ENCODE measurements at regions not wholly inside any gene's neighbourhood (a gene's known extent, or its start where the extent isn't known, plus 50 kb on each side); places are given as distances from the start of the nearest gene placed in this dataset.

- peak overlapping the region; percentile 71 for H3K27ac ChIP-seq (ENCODE audit: low read depth, low read length)
- peak overlapping the region in 1 of 3 donors; percentile 14 for H3K9ac ChIP-seq (ENCODE audit: low read depth in 1 of 3, low read length in 3 of 3)
- H3K4me3 ChIP-seq (ENCODE audit: low read length in 3 of 3), result no peak overlapping the region
Measured at GRCh38 chr20:48571949-48572847, 255.6 kb downstream of the PREX1 start.

GRCh38 chr20:48569679-48570078, 258.1 kb downstream of the PREX1 start:
- Histone ChIP-seq H3K4me1 (ENCODE audit: control insufficient read depth in 3 of 3, insufficient read depth in 3 of 3, low read length in 3 of 3) (peaks cover 9 to 17% (median 15%) of the 10 kb centered on the region in 3 donors), H3K4me3 (ENCODE audit: low read length in 3 of 3) (no peak overlapping the region), H3K27me3 (ENCODE audit: control insufficient read depth in 3 of 3, insufficient read depth in 3 of 3, low read length in 3 of 3) (peaks cover 0 to 12% (median 0%) of the 10 kb centered on the region in 3 donors), H3K9me3 (ENCODE audit: control insufficient read depth in 3 of 3, low read length in 3 of 3) (no peaks in the 10 kb centered on the region), H3K27ac (ENCODE audit: low read depth, low read length) (no peak overlapping the region), H3K36me3 (ENCODE audit: control insufficient read depth in 3 of 3, insufficient read depth in 3 of 3, low read length in 3 of 3) (no peaks in the 10 kb centered on the region), H3K9ac (ENCODE audit: low read depth in 1 of 3, low read length in 3 of 3) (no peak overlapping the region)

More at GRCh38 chr20:48571949-48572847, 255.6 kb downstream of the PREX1 start:
- H3K36me3 ChIP-seq (ENCODE audit: control insufficient read depth in 3 of 3, insufficient read depth in 3 of 3, low read length in 3 of 3), result no peaks in the 10 kb centered on the region
- no peaks in the 10 kb centered on the region for H3K9me3 ChIP-seq (ENCODE audit: control insufficient read depth in 3 of 3, low read length in 3 of 3)
- H3K4me1 ChIP-seq (ENCODE audit: control insufficient read depth in 3 of 3, insufficient read depth in 3 of 3, low read length in 3 of 3), result peaks cover 9 to 17% (median 15%) of the 10 kb centered on the region in 3 donors
- peaks cover 0 to 5% (median 0%) of the 10 kb centered on the region in 3 donors for H3K27me3 ChIP-seq (ENCODE audit: control insufficient read depth in 3 of 3, insufficient read depth in 3 of 3, low read length in 3 of 3)

GRCh38 chr20:48568520-48568919, 259.3 kb downstream of the PREX1 start:
- Histone ChIP-seq H3K9me3 (ENCODE audit: control insufficient read depth in 3 of 3, low read length in 3 of 3) (no peaks in the 10 kb centered on the region), H3K4me3 (ENCODE audit: low read length in 3 of 3) (no peak overlapping the region), H3K27me3 (ENCODE audit: control insufficient read depth in 3 of 3, insufficient read depth in 3 of 3, low read length in 3 of 3) (peaks cover 0 to 12% (median 0%) of the 10 kb centered on the region in 3 donors), H3K27ac (ENCODE audit: low read depth, low read length) (no peak overlapping the region), H3K36me3 (ENCODE audit: control insufficient read depth in 3 of 3, insufficient read depth in 3 of 3, low read length in 3 of 3) (no peaks in the 10 kb centered on the region), H3K9ac (ENCODE audit: low read depth in 1 of 3, low read length in 3 of 3) (no peak overlapping the region), H3K4me1 (ENCODE audit: control insufficient read depth in 3 of 3, insufficient read depth in 3 of 3, low read length in 3 of 3) (peaks cover 9 to 16% (median 15%) of the 10 kb centered on the region in 3 donors)

- H3K36me3 ChIP-seq (ENCODE audit: control insufficient read depth in 3 of 3, insufficient read depth in 3 of 3, low read length in 3 of 3), result no peaks in the 10 kb centered on the region
- no peak overlapping the region for H3K4me3 ChIP-seq (ENCODE audit: low read length in 3 of 3)
- no peaks in the 10 kb centered on the region for H3K9me3 ChIP-seq (ENCODE audit: control insufficient read depth in 3 of 3, low read length in 3 of 3)
- H3K27ac ChIP-seq (ENCODE audit: low read depth, low read length), result no peak overlapping the region
- H3K9ac ChIP-seq (ENCODE audit: low read depth in 1 of 3, low read length in 3 of 3), result no peak overlapping the region
- H3K4me1 ChIP-seq (ENCODE audit: control insufficient read depth in 3 of 3, insufficient read depth in 3 of 3, low read length in 3 of 3), result peaks cover 3 to 8% (median 8%) of the 10 kb centered on the region in 3 donors
- peaks cover 0 to 12% (median 0%) of the 10 kb centered on the region in 3 donors for H3K27me3 ChIP-seq (ENCODE audit: control insufficient read depth in 3 of 3, insufficient read depth in 3 of 3, low read length in 3 of 3)
Measured at GRCh38 chr20:48567145-48567544, 260.7 kb downstream of the PREX1 start.

- Histone ChIP-seq H3K27me3 (ENCODE audit: control insufficient read depth in 3 of 3, insufficient read depth in 3 of 3, low read length in 3 of 3) (peaks cover 0 to 12% (median 0%) of the 10 kb centered on the region in 3 donors), H3K4me3 (ENCODE audit: low read length in 3 of 3) (no peak overlapping the region), H3K27ac (ENCODE audit: low read depth, low read length) (no peak overlapping the region), H3K4me1 (ENCODE audit: control insufficient read depth in 3 of 3, insufficient read depth in 3 of 3, low read length in 3 of 3) (no peaks in the 10 kb centered on the region), H3K36me3 (ENCODE audit: control insufficient read depth in 3 of 3, insufficient read depth in 3 of 3, low read length in 3 of 3) (no peaks in the 10 kb centered on the region), H3K9me3 (ENCODE audit: control insufficient read depth in 3 of 3, low read length in 3 of 3) (no peaks in the 10 kb centered on the region), H3K9ac (ENCODE audit: low read depth in 1 of 3, low read length in 3 of 3) (no peak overlapping the region)
Measured at GRCh38 chr20:48564982-48565539, 262.7 kb downstream of the PREX1 start.

- no peaks in the 10 kb centered on the region for H3K4me1 ChIP-seq (ENCODE audit: control insufficient read depth in 3 of 3, insufficient read depth in 3 of 3, low read length in 3 of 3)
- H3K4me3 ChIP-seq (ENCODE audit: low read length in 3 of 3), result no peak overlapping the region
- H3K36me3 ChIP-seq (ENCODE audit: control insufficient read depth in 3 of 3, insufficient read depth in 3 of 3, low read length in 3 of 3), result no peaks in the 10 kb centered on the region
- H3K9ac ChIP-seq (ENCODE audit: low read depth in 1 of 3, low read length in 3 of 3), result no peak overlapping the region
- no peak overlapping the region for H3K27ac ChIP-seq (ENCODE audit: low read depth, low read length)
- no peaks in the 10 kb centered on the region for H3K9me3 ChIP-seq (ENCODE audit: control insufficient read depth in 3 of 3, low read length in 3 of 3)
- H3K27me3 ChIP-seq (ENCODE audit: control insufficient read depth in 3 of 3, insufficient read depth in 3 of 3, low read length in 3 of 3), result peaks cover 0 to 12% (median 0%) of the 10 kb centered on the region in 3 donors
Measured at GRCh38 chr20:48563191-48563870, 264.5 kb downstream of the PREX1 start.

- H3K27ac ChIP-seq (ENCODE audit: low read depth, low read length), result no peak overlapping the region
- H3K9ac ChIP-seq (ENCODE audit: low read depth in 1 of 3, low read length in 3 of 3), result no peak overlapping the region
- no peaks in the 10 kb centered on the region for H3K9me3 ChIP-seq (ENCODE audit: control insufficient read depth in 3 of 3, low read length in 3 of 3)
- no peak overlapping the region for H3K4me3 ChIP-seq (ENCODE audit: low read length in 3 of 3)
- H3K36me3 ChIP-seq (ENCODE audit: control insufficient read depth in 3 of 3, insufficient read depth in 3 of 3, low read length in 3 of 3), result no peaks in the 10 kb centered on the region
- H3K4me1 ChIP-seq (ENCODE audit: control insufficient read depth in 3 of 3, insufficient read depth in 3 of 3, low read length in 3 of 3), result no peaks in the 10 kb centered on the region
- peaks cover 0 to 11% (median 0%) of the 10 kb centered on the region in 3 donors for H3K27me3 ChIP-seq (ENCODE audit: control insufficient read depth in 3 of 3, insufficient read depth in 3 of 3, low read length in 3 of 3)
Measured at GRCh38 chr20:48562586-48563116, 265.1 kb downstream of the PREX1 start.

GRCh38 chr20:48558906-48559305, 268.9 kb downstream of the PREX1 start:
- no peak overlapping the region for H3K4me3 ChIP-seq (ENCODE audit: low read length in 3 of 3)
- H3K9ac ChIP-seq (ENCODE audit: low read depth in 1 of 3, low read length in 3 of 3), result no peak overlapping the region
- no peak overlapping the region for H3K27ac ChIP-seq (ENCODE audit: low read depth, low read length)
- peaks cover 0 to 18% (median 0%) of the 10 kb centered on the region in 3 donors for H3K27me3 ChIP-seq (ENCODE audit: control insufficient read depth in 3 of 3, insufficient read depth in 3 of 3, low read length in 3 of 3)
- H3K36me3 ChIP-seq (ENCODE audit: control insufficient read depth in 3 of 3, insufficient read depth in 3 of 3, low read length in 3 of 3), result no peaks in the 10 kb centered on the region
- H3K9me3 ChIP-seq (ENCODE audit: control insufficient read depth in 3 of 3, low read length in 3 of 3), result no peaks in the 10 kb centered on the region
- peaks cover 0 to 4% (median 0%) of the 10 kb centered on the region in 3 donors for H3K4me1 ChIP-seq (ENCODE audit: control insufficient read depth in 3 of 3, insufficient read depth in 3 of 3, low read length in 3 of 3)

GRCh38 chr20:48557380-48557779, 270.4 kb downstream of the PREX1 start:
- no peak overlapping the region for H3K27ac ChIP-seq (ENCODE audit: low read depth, low read length)
- no peaks in the 10 kb centered on the region for H3K9me3 ChIP-seq (ENCODE audit: control insufficient read depth in 3 of 3, low read length in 3 of 3)
- H3K9ac ChIP-seq (ENCODE audit: low read depth in 1 of 3, low read length in 3 of 3), result no peak overlapping the region
- no peaks in the 10 kb centered on the region for H3K36me3 ChIP-seq (ENCODE audit: control insufficient read depth in 3 of 3, insufficient read depth in 3 of 3, low read length in 3 of 3)
- peaks cover 0 to 4% (median 0%) of the 10 kb centered on the region in 3 donors for H3K4me1 ChIP-seq (ENCODE audit: control insufficient read depth in 3 of 3, insufficient read depth in 3 of 3, low read length in 3 of 3)
- no peak overlapping the region for H3K4me3 ChIP-seq (ENCODE audit: low read length in 3 of 3)
- H3K27me3 ChIP-seq (ENCODE audit: control insufficient read depth in 3 of 3, insufficient read depth in 3 of 3, low read length in 3 of 3), result peaks cover 0 to 18% (median 0%) of the 10 kb centered on the region in 3 donors
